NCI-H345 treated with DMSO at 0.1 percent for 48 hours (cell line): ENCODE measurements at regions not wholly inside any gene's neighbourhood (a gene's known extent, or its start where the extent isn't known, plus 50 kb on each side); places are given as distances from the start of the nearest gene placed in this dataset.
"Not testable (repeated sequence)": the region's sequence is repeated elsewhere in the genome, so short reads cannot be mapped to it uniquely, and the experiment has no call there.

Experiments
- DNase-seq: peaks from one replicate; lab custom pipeline; 2025; ENCODE audit not compliant: unreplicated experiment; lab: John Stamatoyannopoulos, UW

DNA sequence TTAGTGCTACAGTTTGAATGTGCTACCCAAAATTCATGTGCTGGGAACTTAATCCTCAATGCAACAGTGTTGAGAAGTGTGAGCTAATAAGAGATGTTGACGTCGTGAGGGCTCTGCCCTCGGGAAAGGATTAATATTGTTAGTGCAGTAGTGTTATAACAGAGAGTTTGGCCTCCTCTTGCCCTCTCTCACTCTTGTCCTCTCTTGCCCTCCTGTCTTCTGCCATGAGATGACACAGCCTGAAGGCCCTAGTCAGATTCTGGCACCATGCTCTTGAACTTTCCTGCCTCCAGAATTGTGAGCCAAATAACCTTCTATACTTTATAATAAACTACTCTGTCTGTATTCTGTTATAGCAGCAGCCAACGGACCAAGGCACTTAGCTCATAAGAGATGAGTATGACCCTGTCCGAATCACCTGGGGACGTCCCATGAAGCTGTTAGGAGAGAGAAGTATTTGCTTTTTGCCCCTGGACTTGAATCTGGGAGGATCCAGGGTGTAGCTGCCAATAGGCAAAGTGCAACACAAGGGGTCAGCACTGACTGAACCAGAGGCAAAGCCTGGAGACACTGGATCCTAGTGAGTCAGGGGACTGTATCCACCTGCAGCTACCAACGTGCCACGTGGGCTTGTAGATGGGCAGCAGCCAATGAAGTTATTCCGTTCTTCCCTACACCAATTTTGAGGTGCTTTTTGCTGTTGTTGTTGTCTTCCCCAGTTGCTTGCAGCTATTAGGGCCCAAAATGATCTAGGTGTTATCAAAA, 233.7 kb downstream of the THBS2 start:
- no peak for DNase-seq

DNA sequence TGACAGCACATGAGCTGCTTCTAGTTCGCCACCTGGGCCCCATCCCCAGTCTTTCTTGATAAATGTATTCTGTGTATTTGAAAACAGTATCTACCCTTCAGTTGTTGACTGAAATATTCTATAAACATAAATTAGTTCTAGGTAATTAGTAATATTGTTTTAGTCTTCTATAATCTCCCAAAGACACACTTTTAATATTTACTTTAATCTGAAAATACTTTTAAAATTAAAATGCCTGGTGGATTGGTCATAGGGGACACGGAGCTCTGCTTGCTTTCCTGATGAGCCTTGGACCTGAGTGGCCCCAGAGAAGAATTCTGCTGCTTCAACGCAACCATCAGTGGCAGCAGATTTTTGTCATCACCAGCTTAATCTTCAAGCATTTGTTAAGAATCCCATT, 234.5 kb downstream of the THBS2 start:
- no peak for DNase-seq

GRCh38 chr6:169016758-169017157, 236.9 kb downstream of the THBS2 start:
- DNase-seq: no peak

DNA sequence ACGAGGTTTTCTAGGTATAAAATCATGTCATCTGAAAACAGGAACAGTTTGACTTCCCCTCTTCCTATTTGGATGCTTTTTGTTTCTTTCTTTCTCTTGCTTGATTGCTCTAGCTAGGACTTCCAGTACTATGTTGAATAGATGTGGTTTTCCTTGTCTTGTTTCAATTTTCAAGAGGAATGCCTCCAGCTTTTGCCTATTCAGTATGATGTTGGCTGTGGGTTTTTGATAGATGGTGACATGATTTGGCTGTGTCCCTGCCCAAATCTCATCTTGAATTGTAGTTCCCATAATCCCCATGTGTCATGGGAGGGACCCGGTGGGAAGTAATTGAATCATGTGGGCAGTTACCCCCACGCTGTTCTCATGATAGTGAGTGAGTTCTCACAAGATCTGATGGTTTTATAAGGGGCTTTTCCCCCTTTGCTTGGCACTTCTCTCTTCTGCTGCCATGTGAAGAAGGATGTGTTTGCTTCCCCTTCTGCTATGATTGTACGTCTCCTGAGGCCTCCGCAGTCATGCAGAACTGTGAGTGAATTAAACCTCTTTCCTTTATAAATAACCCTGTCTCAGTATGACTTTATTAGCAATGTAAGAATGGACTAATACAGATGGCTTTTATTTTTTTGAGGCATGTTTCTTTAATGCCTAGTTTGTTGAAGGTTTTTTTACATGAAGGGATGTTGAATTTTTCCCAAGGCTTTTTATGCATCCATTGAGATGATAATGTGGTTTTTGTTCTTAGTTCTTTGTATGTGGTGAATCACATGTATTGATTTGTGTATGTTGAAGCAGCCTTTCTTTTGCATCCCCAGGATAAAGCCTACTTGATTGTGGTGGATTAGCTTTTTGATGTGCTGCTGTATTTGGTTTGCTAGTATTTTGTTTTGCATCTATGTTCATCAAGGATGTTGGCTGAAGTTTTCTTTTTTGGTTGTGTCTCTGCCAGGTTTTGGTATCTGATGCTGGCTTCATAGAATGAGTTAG, 239.1 kb downstream of the THBS2 start:
- DNase-seq: no peak

DNA sequence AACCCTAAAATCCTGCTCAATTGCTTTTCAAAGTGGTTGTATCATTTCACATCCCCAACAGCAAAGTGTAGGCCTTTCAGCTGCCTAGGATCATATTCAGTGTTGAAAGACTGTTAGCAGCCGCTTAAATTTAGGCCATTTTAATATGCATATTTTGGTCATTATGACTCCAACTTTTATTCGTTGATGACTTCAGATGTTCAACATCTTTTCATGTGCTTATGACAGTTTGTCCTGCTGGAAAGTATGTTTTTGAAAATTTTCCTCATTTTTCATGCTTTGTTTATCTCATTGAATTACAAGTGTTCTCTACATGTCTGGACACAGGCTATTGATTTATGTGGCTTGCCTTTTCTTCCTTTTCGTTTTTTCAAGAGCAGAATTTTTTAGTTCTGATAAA, 244.0 kb downstream of the THBS2 start:
- DNase-seq: no peak

DNA sequence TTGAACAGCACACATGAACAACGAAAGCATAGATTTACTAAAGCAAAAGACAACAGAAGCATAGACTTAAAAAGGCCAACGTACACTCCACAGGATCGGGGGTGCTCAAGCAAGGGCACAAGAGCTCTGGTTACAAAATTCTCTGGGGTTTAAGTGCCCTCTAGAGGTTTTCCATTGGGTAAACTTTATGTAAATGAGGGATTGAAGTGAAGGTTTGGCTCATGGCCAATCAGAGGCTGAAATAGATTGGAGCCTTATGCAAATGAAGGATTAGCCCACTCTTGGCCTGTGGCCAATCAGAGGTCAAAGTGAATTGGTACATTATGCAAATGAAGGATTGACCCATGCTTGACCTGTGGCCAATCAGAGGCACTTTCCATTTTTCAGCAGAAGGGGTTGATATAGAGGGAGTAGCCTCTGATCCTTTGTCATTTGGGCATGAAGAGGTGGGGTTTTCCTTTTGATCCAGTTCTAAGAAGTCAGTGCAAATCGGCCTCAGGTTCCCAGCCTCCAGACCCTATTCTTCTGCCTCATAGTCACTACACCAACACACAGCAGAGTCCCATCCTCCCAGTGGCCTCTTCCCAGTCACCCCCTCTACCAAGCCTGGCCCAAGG, 244.9 kb downstream of the THBS2 start:
- peak; percentile 79 for DNase-seq

DNA sequence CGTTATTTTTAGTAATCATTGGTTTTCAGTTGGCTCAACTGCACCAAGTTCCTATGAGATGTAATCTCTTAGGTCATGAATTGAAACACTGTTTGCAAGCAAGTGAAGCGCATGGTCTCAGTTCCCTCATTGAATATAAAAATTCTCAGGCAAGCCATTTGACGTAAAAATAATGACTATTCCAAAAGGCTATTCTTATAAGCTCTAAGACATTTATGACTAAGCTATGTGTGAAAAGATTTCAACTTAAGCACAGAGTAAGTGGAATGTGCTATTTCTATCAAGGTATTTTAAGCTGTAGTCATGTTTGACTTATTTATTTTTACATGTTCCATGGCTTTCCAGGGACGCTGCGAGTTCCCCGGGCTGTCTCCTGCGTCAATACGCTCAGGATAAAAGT, 248.5 kb downstream of the THBS2 start:
- no peak for DNase-seq

DNA sequence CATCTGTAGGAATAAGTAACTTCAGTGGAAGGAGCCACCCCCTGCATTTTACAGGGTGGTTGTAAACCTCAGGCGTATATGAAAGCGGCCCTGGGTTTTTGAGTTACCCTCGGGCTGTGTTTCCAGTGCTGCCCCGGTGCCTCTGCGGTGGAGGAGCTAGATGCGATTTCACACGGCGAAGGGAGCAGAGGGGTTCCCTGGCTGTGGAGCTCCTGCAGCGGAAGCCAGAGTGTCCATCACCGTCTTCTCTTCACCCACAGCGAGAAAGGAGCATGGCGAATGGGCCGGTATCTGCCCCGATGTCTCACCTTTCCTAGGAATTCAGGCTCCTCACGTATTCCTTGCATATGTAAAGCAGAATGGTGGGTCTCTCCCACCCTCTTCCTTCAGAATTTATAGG, 253.6 kb downstream of the THBS2 start:
- DNase-seq: no peak

DNA sequence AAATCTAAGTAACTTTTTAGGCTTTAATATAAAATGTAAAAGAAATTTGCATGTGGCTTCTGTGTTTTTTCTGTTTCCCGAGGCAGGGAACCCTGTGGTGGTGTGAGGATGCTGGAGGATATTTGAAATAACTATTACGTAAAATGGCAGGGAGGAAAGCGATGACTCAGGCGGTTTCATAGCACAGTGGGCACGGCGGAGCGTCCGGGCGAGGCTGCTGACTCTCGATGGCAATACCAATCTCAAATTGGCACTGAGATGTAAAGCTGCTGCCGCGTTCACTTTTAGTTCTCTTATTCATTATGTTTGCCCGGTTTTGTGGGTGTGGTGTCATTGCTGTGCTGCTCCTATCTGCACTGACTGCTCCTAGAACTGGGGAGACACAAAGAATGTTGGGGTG, 254.3 kb downstream of the THBS2 start:
- no peak for DNase-seq

GRCh38 chr6:168996356-168996625, 257.4 kb downstream of the THBS2 start:
- DNase-seq: no peak

GRCh38 chr6:168995526-168996355, 257.9 kb downstream of the THBS2 start:
- DNase-seq: no peak

- DNase-seq: no peak
Measured at GRCh38 chr6:168994956-168995355, 258.7 kb downstream of the THBS2 start.

DNA sequence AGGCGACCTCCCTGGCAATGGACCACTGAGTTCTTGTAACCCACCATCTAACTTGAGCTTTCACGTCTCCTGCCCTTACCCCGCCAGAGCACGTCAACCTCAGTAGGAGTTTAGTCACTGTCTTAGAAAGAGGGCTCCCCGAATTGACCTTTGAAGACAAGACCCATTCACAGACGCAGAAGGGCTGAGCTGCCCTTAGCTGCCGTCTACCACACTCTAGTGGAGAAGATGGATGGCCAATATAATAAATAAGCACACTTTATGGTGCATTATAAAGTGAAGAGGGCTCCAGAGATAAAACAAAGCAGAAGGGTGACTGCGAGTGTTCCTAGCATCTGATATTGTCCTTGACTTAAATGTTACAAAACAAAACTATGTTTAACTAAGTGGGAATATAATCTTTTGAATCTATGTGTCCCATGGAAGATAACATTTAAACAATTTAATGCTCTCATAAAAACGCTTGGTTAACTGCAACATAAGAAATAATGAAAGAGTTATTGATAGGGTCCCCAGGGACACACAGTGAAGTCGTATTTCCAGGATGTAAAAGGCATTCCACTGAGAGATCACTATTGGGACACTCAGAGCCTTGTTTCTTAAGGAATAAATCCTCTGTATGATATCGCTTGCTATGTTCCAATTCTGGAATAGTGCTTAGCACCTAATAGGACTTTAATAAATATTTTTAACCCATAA, 261.1 kb downstream of the THBS2 start:
- no peak for DNase-seq

- not testable (repeated sequence) for DNase-seq
Measured at GRCh38 chr6:168991695-168992094, 262.0 kb downstream of the THBS2 start.

GRCh38 chr6:168990019-168990751, 263.5 kb downstream of the THBS2 start:
- DNase-seq: no peak

DNA sequence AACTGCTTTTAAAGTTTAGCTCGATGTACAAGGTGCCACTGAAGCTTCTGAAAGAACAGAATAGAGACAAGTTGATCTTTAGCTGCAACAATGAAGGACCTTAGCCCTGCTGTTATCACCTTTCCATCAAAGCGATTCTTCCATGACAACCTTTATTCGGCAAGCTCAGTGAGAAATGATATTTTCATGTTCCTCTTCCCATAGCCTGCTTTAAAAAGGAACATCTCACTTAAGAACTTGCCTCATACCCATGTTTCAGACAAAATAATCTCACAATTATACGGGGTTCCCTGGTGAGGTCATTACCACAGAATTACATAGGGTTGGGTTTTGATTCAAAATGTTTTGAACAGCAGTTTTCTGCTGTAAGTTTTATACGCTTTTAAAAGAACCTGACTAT, 264.2 kb downstream of the THBS2 start:
- no peak for DNase-seq

- DNase-seq: no peak
Measured at GRCh38 chr6:168988801-168989200, 264.8 kb downstream of the THBS2 start.

GRCh38 chr6:168988280-168988679, 265.4 kb downstream of the THBS2 start:
- DNase-seq: no peak

- no peak for DNase-seq
Measured at GRCh38 chr6:168985705-168986104, 267.9 kb downstream of the THBS2 start.

DNA sequence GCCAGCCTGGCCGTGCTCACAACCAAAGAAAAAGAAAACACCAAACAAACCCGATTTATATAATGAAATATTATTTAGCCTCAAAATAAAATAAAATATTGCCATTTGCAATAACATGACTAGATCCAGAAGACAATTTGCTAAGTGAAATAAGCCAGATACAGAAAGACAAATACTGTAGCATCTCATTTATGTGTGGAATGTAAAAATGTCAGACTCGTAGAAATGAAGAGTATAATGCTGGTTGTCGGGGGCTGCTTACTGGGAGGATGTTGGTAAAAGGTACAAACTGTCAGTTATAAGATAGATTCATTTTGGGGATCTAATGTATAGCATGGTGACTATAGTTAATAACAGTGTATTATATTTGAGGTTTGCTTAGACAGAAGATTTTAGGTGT, 269.7 kb downstream of the THBS2 start:
- no peak for DNase-seq
